Body of pancreas (tissue), 4 donors: ENCODE measurements at regions not wholly inside any gene's neighbourhood (a gene's known extent, or its start where the extent isn't known, plus 50 kb on each side); places are given as distances from the start of the nearest gene placed in this dataset.

Source experiments
- POLR2A ChIP-seq, 3 donors: fragments of 450-650 bp; IDR thresholded peaks; one replicate each; pipeline ENCODE4 v1.6.1; 2016; ENCODE audit warnings: antibody characterized with exemption in 3 of 3, mild to moderate bottlenecking in 2 of 3
- TF ChIP-seq, protein P1 (sequence below), 7 experiments: fragments of 450-650 bp in 4 of 7; fragments of 200-600 bp in 3 of 7; sonication (generic) in 3 of 7; IDR thresholded peaks; one replicate each; pipeline ENCODE4 v1.5.1; 2016 to 2019; ENCODE audit warnings: antibody characterized with exemption in 7 of 7

DNA sequence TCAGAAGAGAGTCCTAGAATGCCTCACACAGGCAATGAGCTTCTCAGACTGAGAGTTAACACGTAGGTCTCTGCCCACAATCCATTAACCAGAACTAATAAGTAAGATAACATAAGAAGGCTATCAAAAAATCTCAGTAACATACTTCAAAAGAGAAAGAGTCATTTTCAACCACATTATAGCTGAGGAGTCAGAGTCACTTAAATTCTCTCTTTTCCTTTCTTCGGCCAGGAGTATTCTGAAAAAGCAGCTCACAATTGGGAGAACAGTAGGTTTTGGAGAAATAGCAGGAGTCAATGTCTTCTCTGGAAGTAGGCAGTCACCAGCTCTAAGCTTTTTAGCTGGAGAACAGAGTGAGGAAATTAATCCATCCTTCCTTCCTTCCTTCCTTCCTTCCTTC, 1364.4 kb upstream of the NXPH2 start:
- TF ChIP-seq, protein P1, sequence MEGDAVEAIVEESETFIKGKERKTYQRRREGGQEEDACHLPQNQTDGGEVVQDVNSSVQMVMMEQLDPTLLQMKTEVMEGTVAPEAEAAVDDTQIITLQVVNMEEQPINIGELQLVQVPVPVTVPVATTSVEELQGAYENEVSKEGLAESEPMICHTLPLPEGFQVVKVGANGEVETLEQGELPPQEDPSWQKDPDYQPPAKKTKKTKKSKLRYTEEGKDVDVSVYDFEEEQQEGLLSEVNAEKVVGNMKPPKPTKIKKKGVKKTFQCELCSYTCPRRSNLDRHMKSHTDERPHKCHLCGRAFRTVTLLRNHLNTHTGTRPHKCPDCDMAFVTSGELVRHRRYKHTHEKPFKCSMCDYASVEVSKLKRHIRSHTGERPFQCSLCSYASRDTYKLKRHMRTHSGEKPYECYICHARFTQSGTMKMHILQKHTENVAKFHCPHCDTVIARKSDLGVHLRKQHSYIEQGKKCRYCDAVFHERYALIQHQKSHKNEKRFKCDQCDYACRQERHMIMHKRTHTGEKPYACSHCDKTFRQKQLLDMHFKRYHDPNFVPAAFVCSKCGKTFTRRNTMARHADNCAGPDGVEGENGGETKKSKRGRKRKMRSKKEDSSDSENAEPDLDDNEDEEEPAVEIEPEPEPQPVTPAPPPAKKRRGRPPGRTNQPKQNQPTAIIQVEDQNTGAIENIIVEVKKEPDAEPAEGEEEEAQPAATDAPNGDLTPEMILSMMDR (IDR thresholded peaks at IDR 0.05), result no peak
- no peak for TF ChIP-seq POLR2A (IDR thresholded peaks at IDR 0.05)
